HepG2 (cell line): ENCODE measurements at regions not wholly inside any gene's neighbourhood (a gene's known extent, or its start where the extent isn't known, plus 50 kb on each side); places are given as distances from the start of the nearest gene placed in this dataset.
A peak's percentile ranks its signal among the peaks of the same experiment; 100 is the strongest.

Source experiments
- ATAC-seq: fragments of 200-7000 bp; cut with Tn5 transposase; 3 replicates; pipeline ENCODE4 v1.9.1; 2020; ENCODE audit warnings: mild to moderate bottlenecking, moderate library complexity
- BruUV-seq: library from RNA; stranded (reverse); fragments of 400-500 nt; replicated peaks from 2 replicates; lab custom pipeline; 2021; lab: Mats Ljungman, UMichigan
- CTCF ChIA-PET: fragments of 300-600 bp; formaldehyde crosslinking; extraction: SDS; loops from one replicate; lab custom pipeline; 2021; ENCODE audit warnings: low total read pairs, inconsistent platforms, low intra/inter-chr PET ratio; lab: Yijun Ruan, JAX
- POLR2A ChIA-PET: fragments of 350-600 bp; sonication (Branson Sonifier 250); formaldehyde crosslinking; loops from one replicate; lab custom pipeline; 2020; ENCODE audit warnings: antibody characterized with exemption, inconsistent platforms; lab: Yijun Ruan, JAX
- DNase-seq: peaks from one replicate; pipeline ENCODE4 v3.0.0-alpha.2; 2015; ENCODE audit warnings: low spot score
- FAIRE-seq: peaks from 3 replicates; lab custom pipeline; 2011; peaks lifted over from hg19 to GRCh38; lab: Jason Lieb, UNC
- H2AFZ ChIP-seq: one replicate; pipeline ENCODE4 v1.6.1; 2011; ENCODE audit warnings: low read length, inconsistent platforms
- H3K27ac ChIP-seq: fragments of 300-600 bp; 3 replicates; pipeline ENCODE4 v1.8.0; 2011; ENCODE audit warnings: mixed run types, mild to moderate bottlenecking, mixed read lengths, low read length, inconsistent platforms; ENCODE audit not compliant: insufficient read depth; ENCODE audit errors: extremely low read length
- H3K27me3 ChIP-seq, 2 experiments: fragments of 200-600 bp in 1 of 2; 2 replicates in 1 of 2; 3 replicates in 1 of 2; pipeline versions ENCODE4 v1.6.0 to v1.8.0; 2011; ENCODE audit warnings: low read length in 2 of 2, mild to moderate bottlenecking in 2 of 2, moderate library complexity in 2 of 2, inconsistent platforms in 1 of 2; ENCODE audit not compliant: insufficient read depth in 2 of 2, control insufficient read depth in 1 of 2
- H3K36me3 ChIP-seq, 2 experiments: fragments of 200-600 bp in 1 of 2; replicated peaks in 1 of 2; 2 replicates in 1 of 2; 3 replicates in 1 of 2; pipeline versions ENCODE4 v1.5.1 to v1.8.0; 2011; ENCODE audit warnings: low read length in 2 of 2, inconsistent platforms in 1 of 2; ENCODE audit not compliant: insufficient read depth in 2 of 2, control insufficient read depth in 1 of 2
- H3K4me1 ChIP-seq: 2 replicates; pipeline ENCODE4 v1.5.1; 2012; ENCODE audit warnings: low read length, inconsistent platforms; ENCODE audit not compliant: insufficient read depth
- H3K4me2 ChIP-seq: 2 replicates; pipeline ENCODE4 v1.6.0; 2011; ENCODE audit warnings: low read depth, low read length, inconsistent platforms
- H3K4me3 ChIP-seq, 3 experiments: fragments of 200-600 bp in 1 of 3; sonication (generic), shearing (Covaris generic) in 1 of 3; replicated peaks in 1 of 3; 2 replicates each; pipeline ENCODE4 v1.5.1; 2011 to 2016; ENCODE audit warnings: low read length in 3 of 3, inconsistent platforms in 2 of 3, low read depth in 2 of 3, mild to moderate bottlenecking in 2 of 3, control low read depth in 1 of 3, mixed read lengths in 1 of 3; ENCODE audit not compliant: insufficient read depth in 1 of 3
- H3K79me2 ChIP-seq: one replicate; pipeline ENCODE4 v1.6.1; 2011; ENCODE audit warnings: low read length, inconsistent platforms; ENCODE audit not compliant: insufficient read depth
- H3K9ac ChIP-seq: 2 replicates; pipeline ENCODE4 v1.6.0; 2011; ENCODE audit warnings: mild to moderate bottlenecking, low read depth, low read length, inconsistent platforms; ENCODE audit not compliant: insufficient read depth
- H3K9me3 ChIP-seq: 2 replicates; pipeline ENCODE4 v1.5.1; 2012; ENCODE audit warnings: mild to moderate bottlenecking, low read length
- H4K20me1 ChIP-seq: 2 replicates; pipeline ENCODE4 v1.6.0; 2011; ENCODE audit warnings: inconsistent platforms, mild to moderate bottlenecking, low read length, moderate library complexity; ENCODE audit not compliant: insufficient read depth
- GLMP ChIP-seq: sonication (generic); formaldehyde crosslinking; IDR thresholded peaks from 2 replicates; pipeline ENCODE4 v1.9.0; 2021; ENCODE audit warnings: missing genetic modification reagents, mild to moderate bottlenecking, borderline replicate concordance
- ZKSCAN1 ChIP-seq: fragments of 150-350 bp; IDR thresholded peaks from 2 replicates; pipeline ENCODE4 v1.6.1; 2014; ENCODE audit warnings: low read length
- ZNF687 ChIP-seq: sonication (generic); formaldehyde crosslinking; IDR thresholded peaks from 2 replicates; pipeline ENCODE4 v1.5.1; 2020; ENCODE audit warnings: mild to moderate bottlenecking, missing genetic modification reagents, moderate library complexity
- WGBS: methylation state at CpG from one replicate; pipeline ENCODE4 v1.1.6; 2017; ENCODE audit warnings: low lambda C conversion rate; 5-methylcytosine and 5-hydroxymethylcytosine counted together
- in situ Hi-C: cut with HindIII; loops from 2 replicates; pipeline ENCODE4 v1.10.0; 2017; ENCODE audit warnings: low pct_unique_long_range_greater_than_20kb; ENCODE audit not compliant: extremely low pct_ligation_motif_present
- intact Hi-C: fragments of 100-400 bp; cut with micrococcal nuclease; formaldehyde crosslinking; loops from one replicate; pipeline ENCODE4 v1.10.0; 2022; ENCODE audit not compliant: unreplicated experiment

GRCh38 chr2:239856620-239857285 is 168.4 kb downstream of the NDUFA10 start (continued):
- no peak for TF ChIP-seq ZNF687
- no peak for TF ChIP-seq ZKSCAN1

- H3K79me2 ChIP-seq, result no peaks in the 10 kb centered on the region
- no TSS peak for BruUV-seq
- H3K9ac ChIP-seq, result no peak overlapping the region
- ATAC-seq (peak; percentile 83), FAIRE-seq (no peak), DNase-seq (no peak)
- no peak overlapping the region for H3K27ac ChIP-seq
- 20% methylated on average over 7 of the region's 10 CpGs for WGBS
- intact Hi-C loops, result no loop called here
- POLR2A ChIA-PET, result no interaction called here
- CTCF ChIA-PET, result no interaction called here
- H3K4me1 ChIP-seq, result 0 out of 2 replicates have a peak, but pooled peaks cover 6% of the 10 kb centered on the region
- in situ Hi-C loops, result no loop called here
- no peak for TF ChIP-seq GLMP (CRISPR knock-in tag)
- H3K27me3 ChIP-seq, result peaks cover 1 to 20% of the 10 kb centered on the region in 2 experiments; a peak in 2 of 5 replicates
- H2AFZ ChIP-seq, result no peak overlapping the region
- H3K9me3 ChIP-seq, result no peaks in the 10 kb centered on the region
- no peaks in the 10 kb centered on the region for H3K36me3 ChIP-seq
- H3K4me3 ChIP-seq, result no peak overlapping the region
- no peak overlapping the region for H3K4me2 ChIP-seq
- no peaks in the 10 kb centered on the region for H4K20me1 ChIP-seq
These were observed 169.1 kb downstream of the NDUFA10 start for GRCh38 chr2:239855863-239856587.
